Glutamatergic neuron (in vitro differentiated cells): ENCODE measurements at regions not wholly inside any gene's neighbourhood (a gene's known extent, or its start where the extent isn't known, plus 50 kb on each side); places are given as distances from the start of the nearest gene placed in this dataset.

ENCODE experiments used
- DNase-seq: peaks from one replicate; pipeline ENCODE4 v3.0.0; 2022
- H3K27ac Mint-ChIP-seq: one replicate; pipeline ENCODE4 v1.8.0; 2020; ENCODE audit warnings: mild to moderate bottlenecking, mixed read lengths, inconsistent platforms; ENCODE audit not compliant: unreplicated experiment
- H3K27me3 Mint-ChIP-seq: one replicate; pipeline ENCODE4 v1.8.0; 2020; ENCODE audit warnings: mild to moderate bottlenecking, moderate library complexity, mixed read lengths, inconsistent platforms; ENCODE audit not compliant: unreplicated experiment
- H3K36me3 Mint-ChIP-seq: one replicate; pipeline ENCODE4 v1.8.0; 2020; ENCODE audit warnings: mild to moderate bottlenecking, mixed read lengths, inconsistent platforms; ENCODE audit not compliant: unreplicated experiment
- H3K4me1 Mint-ChIP-seq: one replicate; pipeline ENCODE4 v1.8.0; 2020; ENCODE audit warnings: mild to moderate bottlenecking, low read depth, mixed read lengths, inconsistent platforms; ENCODE audit not compliant: unreplicated experiment
- H3K4me3 Mint-ChIP-seq: one replicate; pipeline ENCODE4 v1.8.0; 2020; ENCODE audit warnings: mild to moderate bottlenecking, mixed read lengths, inconsistent platforms; ENCODE audit not compliant: unreplicated experiment
- H3K9me3 Mint-ChIP-seq: one replicate; pipeline ENCODE4 v1.8.0; 2020; ENCODE audit warnings: mild to moderate bottlenecking, moderate library complexity, mixed read lengths, inconsistent platforms; ENCODE audit not compliant: unreplicated experiment
- TF ChIP-seq, protein P1 (sequence below): fragments of 200-600 bp; sonication (generic); IDR thresholded peaks from one replicate; pipeline ENCODE4 v1.5.0; 2021; ENCODE audit not compliant: partially characterized antibody, unreplicated experiment

DNA sequence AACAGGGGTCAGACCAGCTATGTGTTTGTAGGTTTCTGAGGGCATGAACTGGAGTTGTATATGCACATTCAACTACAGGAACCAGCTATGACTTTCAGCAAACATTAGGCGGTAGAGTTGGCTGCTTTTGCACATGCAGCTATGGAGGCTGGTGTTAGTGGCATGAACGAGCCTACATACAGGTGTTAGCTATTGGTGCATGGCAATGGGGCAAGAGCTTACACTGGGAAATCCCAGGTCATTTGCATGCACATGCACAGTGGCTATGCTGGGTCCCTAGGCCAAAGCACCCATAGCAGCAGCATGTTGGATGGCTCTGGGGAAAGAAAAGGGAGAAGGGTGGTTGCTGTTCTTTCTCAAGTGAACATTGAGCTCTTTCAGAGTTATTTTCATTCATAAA, 1018.5 kb upstream of the PHF14 start:
- Mint-ChIP-seq H3K27me3 (no peaks in the 10 kb centered on the region), H3K9me3 (no peaks in the 10 kb centered on the region)
- TF ChIP-seq, protein P1, sequence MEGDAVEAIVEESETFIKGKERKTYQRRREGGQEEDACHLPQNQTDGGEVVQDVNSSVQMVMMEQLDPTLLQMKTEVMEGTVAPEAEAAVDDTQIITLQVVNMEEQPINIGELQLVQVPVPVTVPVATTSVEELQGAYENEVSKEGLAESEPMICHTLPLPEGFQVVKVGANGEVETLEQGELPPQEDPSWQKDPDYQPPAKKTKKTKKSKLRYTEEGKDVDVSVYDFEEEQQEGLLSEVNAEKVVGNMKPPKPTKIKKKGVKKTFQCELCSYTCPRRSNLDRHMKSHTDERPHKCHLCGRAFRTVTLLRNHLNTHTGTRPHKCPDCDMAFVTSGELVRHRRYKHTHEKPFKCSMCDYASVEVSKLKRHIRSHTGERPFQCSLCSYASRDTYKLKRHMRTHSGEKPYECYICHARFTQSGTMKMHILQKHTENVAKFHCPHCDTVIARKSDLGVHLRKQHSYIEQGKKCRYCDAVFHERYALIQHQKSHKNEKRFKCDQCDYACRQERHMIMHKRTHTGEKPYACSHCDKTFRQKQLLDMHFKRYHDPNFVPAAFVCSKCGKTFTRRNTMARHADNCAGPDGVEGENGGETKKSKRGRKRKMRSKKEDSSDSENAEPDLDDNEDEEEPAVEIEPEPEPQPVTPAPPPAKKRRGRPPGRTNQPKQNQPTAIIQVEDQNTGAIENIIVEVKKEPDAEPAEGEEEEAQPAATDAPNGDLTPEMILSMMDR, result no peak

DNA sequence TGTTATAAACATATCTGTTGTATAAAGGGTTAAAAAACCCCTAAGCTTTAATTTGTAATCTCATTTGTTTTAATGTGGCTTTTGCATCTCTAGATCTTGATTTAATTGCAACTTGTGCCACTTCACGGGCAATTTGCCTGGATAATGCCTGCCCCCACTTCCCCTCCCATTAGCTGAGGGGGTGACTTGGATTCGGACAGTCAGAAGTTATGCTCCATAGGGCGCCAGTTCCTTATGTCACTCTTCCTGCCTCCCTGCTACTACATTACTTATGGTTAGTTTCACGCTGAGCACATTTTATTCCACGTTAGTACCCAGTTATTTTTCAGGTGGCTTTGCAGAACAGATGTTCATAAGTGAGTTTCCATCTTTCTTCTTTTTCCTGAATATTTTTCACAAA, 1015.2 kb upstream of the PHF14 start:
- no peak for DNase-seq
- TF ChIP-seq, protein P1, result no peak
- Mint-ChIP-seq H3K27ac (no peak overlapping the region), H3K27me3 (no peaks in the 10 kb centered on the region), H3K36me3 (no peaks in the 10 kb centered on the region), H3K9me3 (no peaks in the 10 kb centered on the region), H3K4me3 (no peak overlapping the region), H3K4me1 (peaks cover 15% of the 10 kb centered on the region)

More for the DNA sequence above, 1018.5 kb upstream of the PHF14 start:
- no peak for DNase-seq
- Mint-ChIP-seq H3K4me3 (no peak overlapping the region), H3K4me1 (peaks cover 11% of the 10 kb centered on the region), H3K27ac (peak overlapping the region; percentile 19), H3K36me3 (no peaks in the 10 kb centered on the region)

DNA sequence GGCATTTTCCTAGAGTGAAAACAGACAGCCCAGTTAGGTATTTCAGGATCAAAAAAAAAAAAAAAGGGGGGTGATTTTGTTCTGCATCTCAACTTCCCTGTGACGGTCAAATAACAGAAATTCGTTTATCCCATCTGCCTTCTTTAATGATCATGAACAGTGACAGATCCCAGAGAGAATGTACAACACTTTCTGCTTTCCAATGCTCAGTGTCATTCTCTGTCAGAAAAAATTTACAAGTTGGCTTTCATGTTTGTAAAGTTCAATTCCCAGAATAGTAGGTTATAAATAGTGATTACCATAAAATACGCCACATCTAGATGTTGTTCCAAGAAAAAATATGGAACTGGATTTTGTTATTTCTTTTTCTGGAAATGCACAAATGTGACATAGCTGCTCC, 1013.2 kb upstream of the PHF14 start:
- H3K27me3 Mint-ChIP-seq, result no peaks in the 10 kb centered on the region
- no peak overlapping the region for H3K4me3 Mint-ChIP-seq
- no peak overlapping the region for H3K27ac Mint-ChIP-seq
- peaks cover 15% of the 10 kb centered on the region for H3K4me1 Mint-ChIP-seq
- H3K36me3 Mint-ChIP-seq, result no peaks in the 10 kb centered on the region
- no peaks in the 10 kb centered on the region for H3K9me3 Mint-ChIP-seq
- no peak for DNase-seq
- TF ChIP-seq, protein P1, result no peak

DNA sequence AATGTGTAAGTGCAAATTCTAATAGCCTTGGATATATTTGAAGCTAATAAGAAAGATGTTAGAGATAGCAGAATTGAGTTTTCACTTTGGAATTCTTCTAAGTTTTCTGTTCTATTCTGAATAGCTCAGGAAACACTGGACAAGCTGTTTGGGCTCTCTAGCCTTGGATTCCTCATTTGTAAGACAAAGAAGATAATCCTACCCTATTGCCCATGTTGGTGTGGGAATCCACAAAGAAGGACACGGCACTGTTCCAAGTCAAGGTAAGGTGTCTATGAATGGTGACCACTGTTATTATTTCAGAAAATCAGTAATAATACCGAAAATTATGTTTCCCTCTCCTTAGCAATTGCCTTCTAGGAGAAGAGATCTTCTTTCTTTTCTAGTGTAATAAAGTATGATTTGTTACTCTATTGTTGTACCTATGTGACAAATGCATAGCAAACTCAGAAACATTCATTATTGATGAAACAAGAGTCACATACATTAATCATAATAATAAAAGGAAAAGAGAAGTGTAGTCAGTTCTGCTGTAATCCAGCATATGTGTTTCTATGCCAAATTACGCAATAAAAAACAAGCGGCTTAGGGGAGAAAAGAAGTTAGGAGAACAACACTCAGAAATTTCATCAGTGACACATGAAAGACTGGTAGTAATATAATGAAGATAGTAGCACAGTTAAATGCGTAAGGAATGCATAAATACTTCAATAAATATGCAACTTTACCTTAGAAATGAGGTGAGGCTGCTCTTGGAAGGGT, 1012.3 kb upstream of the PHF14 start:
- Mint-ChIP-seq H3K27me3 (no peaks in the 10 kb centered on the region), H3K9me3 (no peaks in the 10 kb centered on the region), H3K27ac (no peak overlapping the region), H3K4me3 (no peak overlapping the region), H3K36me3 (no peaks in the 10 kb centered on the region), H3K4me1 (peaks cover 15% of the 10 kb centered on the region)
- TF ChIP-seq, protein P1, result no peak
- DNase-seq, result no peak

DNA sequence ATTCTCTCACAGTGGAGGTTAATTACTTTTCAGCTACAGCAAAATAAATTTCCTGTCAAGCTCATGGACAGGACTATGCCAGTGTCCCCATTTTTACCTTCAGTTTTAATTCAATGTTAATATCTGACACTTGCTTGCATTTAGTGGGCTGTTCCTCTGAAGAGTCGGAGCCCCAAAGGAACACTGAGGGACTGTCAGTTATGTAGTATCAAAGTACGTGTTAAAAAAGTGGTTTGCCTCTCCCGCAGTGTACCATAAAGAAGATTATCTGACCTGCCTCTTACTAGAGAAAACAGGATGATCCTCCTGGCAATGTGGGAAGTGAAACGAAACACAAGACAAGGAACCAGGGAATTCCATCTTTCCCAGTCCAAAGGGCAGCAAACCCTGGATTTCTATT, 1010.9 kb upstream of the PHF14 start:
- no peak overlapping the region for H3K27ac Mint-ChIP-seq
- H3K4me1 Mint-ChIP-seq, result peaks cover 15% of the 10 kb centered on the region
- TF ChIP-seq, protein P1, result no peak
- no peaks in the 10 kb centered on the region for H3K9me3 Mint-ChIP-seq
- no peak overlapping the region for H3K4me3 Mint-ChIP-seq
- H3K27me3 Mint-ChIP-seq, result no peaks in the 10 kb centered on the region
- DNase-seq, result no peak
- H3K36me3 Mint-ChIP-seq, result no peaks in the 10 kb centered on the region
